Nephron progenitor cell (in vitro differentiated cells): ENCODE measurements at regions not wholly inside any gene's neighbourhood (a gene's known extent, or its start where the extent isn't known, plus 50 kb on each side); places are given as distances from the start of the nearest gene placed in this dataset.

Experiments used
- DNase-seq: peaks from one replicate; pipeline ENCODE4 v3.0.0; 2021
- H3K27ac Mint-ChIP-seq: 2 replicates; pipeline ENCODE4 v1.8.0; 2021; ENCODE audit warnings: mild to moderate bottlenecking, moderate library complexity, mixed read lengths
- H3K27me3 Mint-ChIP-seq: 2 replicates; pipeline ENCODE4 v1.8.0; 2021; ENCODE audit warnings: mild to moderate bottlenecking, low read depth, mixed read lengths; ENCODE audit not compliant: poor library complexity
- H3K36me3 Mint-ChIP-seq: 2 replicates; pipeline ENCODE4 v1.8.0; 2021; ENCODE audit warnings: low read depth, mixed read lengths
- H3K4me1 Mint-ChIP-seq: 2 replicates; pipeline ENCODE4 v1.8.0; 2021; ENCODE audit warnings: mixed read lengths
- H3K4me3 Mint-ChIP-seq: 2 replicates; pipeline ENCODE4 v1.8.0; 2021; ENCODE audit warnings: mild to moderate bottlenecking, moderate library complexity, mixed read lengths
- H3K9me3 Mint-ChIP-seq: 2 replicates; pipeline ENCODE4 v1.8.0; 2021; ENCODE audit warnings: mild to moderate bottlenecking, moderate library complexity, mixed read lengths
- CTCF ChIP-seq: fragments of 200-600 bp; sonication (generic); IDR thresholded peaks from 2 replicates; pipeline ENCODE4 v1.5.0; 2021; ENCODE audit warnings: antibody characterized with exemption

- peaks cover 28% of the 10 kb centered on the region for H3K4me1 Mint-ChIP-seq
- H3K27ac Mint-ChIP-seq, result no peak overlapping the region
- peaks cover 4% of the 10 kb centered on the region for H3K27me3 Mint-ChIP-seq
- peaks cover 4% of the 10 kb centered on the region for H3K9me3 Mint-ChIP-seq
- DNase-seq, result no peak
- TF ChIP-seq CTCF, result no peak
- H3K4me3 Mint-ChIP-seq, result no peak overlapping the region
- no peaks in the 10 kb centered on the region for H3K36me3 Mint-ChIP-seq
Observed at GRCh38 chr5:56549096-56549886, 266.1 kb upstream of the MAP3K1 start.

- no peak for DNase-seq
- H3K27ac Mint-ChIP-seq, result peak overlapping the region; percentile 84
- peaks cover 32% of the 10 kb centered on the region for H3K4me1 Mint-ChIP-seq
- no peaks in the 10 kb centered on the region for H3K27me3 Mint-ChIP-seq
- no peak overlapping the region for H3K4me3 Mint-ChIP-seq
- no peaks in the 10 kb centered on the region for H3K36me3 Mint-ChIP-seq
- no peak for TF ChIP-seq CTCF
- peaks cover 8% of the 10 kb centered on the region for H3K9me3 Mint-ChIP-seq
Observed at GRCh38 chr5:56545016-56545415, 270.3 kb upstream of the MAP3K1 start.

- no peak overlapping the region for H3K27ac Mint-ChIP-seq
- H3K27me3 Mint-ChIP-seq, result no peaks in the 10 kb centered on the region
- TF ChIP-seq CTCF, result no peak
- H3K4me3 Mint-ChIP-seq, result peak overlapping the region; percentile 47
- H3K36me3 Mint-ChIP-seq, result no peaks in the 10 kb centered on the region
- peaks cover 8% of the 10 kb centered on the region for H3K9me3 Mint-ChIP-seq
- DNase-seq, result no peak
- peaks cover 32% of the 10 kb centered on the region for H3K4me1 Mint-ChIP-seq
Observed at GRCh38 chr5:56543441-56544388, 271.6 kb upstream of the MAP3K1 start.

GRCh38 chr5:56540266-56540665 is 275.1 kb upstream of the MAP3K1 start:
- H3K27me3 Mint-ChIP-seq, result peaks cover 3% of the 10 kb centered on the region
- DNase-seq, result no peak
- H3K27ac Mint-ChIP-seq, result no peak overlapping the region
- H3K36me3 Mint-ChIP-seq, result no peaks in the 10 kb centered on the region
- peaks cover 14% of the 10 kb centered on the region for H3K4me1 Mint-ChIP-seq
- H3K4me3 Mint-ChIP-seq, result no peak overlapping the region
- peaks cover 8% of the 10 kb centered on the region for H3K9me3 Mint-ChIP-seq
- TF ChIP-seq CTCF, result no peak

- TF ChIP-seq CTCF, result no peak
Observed at GRCh38 chr5:56538580-56538979, 276.8 kb upstream of the MAP3K1 start.

More at GRCh38 chr5:56538580-56538979, 276.8 kb upstream of the MAP3K1 start:
- no peak for DNase-seq
- Mint-ChIP-seq H3K4me3 (no peak overlapping the region), H3K27me3 (peaks cover 3% of the 10 kb centered on the region), H3K36me3 (no peaks in the 10 kb centered on the region), H3K9me3 (no peaks in the 10 kb centered on the region), H3K4me1 (no peaks in the 10 kb centered on the region), H3K27ac (no peak overlapping the region)
